ENCODE measurements at regions not wholly inside any gene's neighbourhood (a gene's known extent, or its start where the extent isn't known, plus 50 kb on each side); places are given as distances from the start of the nearest gene placed in this dataset.

DNA sequence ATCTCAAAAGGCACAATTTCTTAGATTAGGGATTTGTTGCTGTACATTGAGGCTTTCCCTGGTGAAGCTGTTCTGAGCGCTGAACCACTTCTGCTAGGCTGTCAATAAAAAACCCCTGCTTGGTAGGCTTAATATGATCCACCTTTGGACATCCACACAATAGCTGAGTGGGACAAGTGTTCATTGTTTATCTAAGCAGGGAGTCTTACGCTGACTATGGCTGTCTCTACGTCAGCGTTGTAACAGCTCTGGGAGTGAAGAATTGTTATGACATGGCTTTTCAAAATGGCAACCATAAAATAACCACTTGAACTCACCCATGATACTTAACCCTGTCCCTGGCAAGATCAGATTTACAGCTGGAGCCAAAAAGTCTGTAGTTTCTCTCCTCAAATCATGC is 111.5 kb upstream of the SULT1C3 start:
- no peak overlapping the region for H3K4me3 ChIP-seq
- H3K9me3 ChIP-seq, result no peaks in the 10 kb centered on the region
- no peak for DNase-seq (ENCODE audit: extremely low spot score in 2 of 2)
- intact Hi-C loops (cut with DNase I), result no loop called here
- no peaks in the 10 kb centered on the region for H3K36me3 ChIP-seq
- no peak for TF ChIP-seq POLR2AphosphoS5 (IDR thresholded peaks at IDR 0.05; ENCODE audit: insufficient read depth in 1 of 2, low read depth in 1 of 2)
- no peak for TF ChIP-seq POLR2A (IDR thresholded peaks at IDR 0.05)
- TF ChIP-seq, protein P1, sequence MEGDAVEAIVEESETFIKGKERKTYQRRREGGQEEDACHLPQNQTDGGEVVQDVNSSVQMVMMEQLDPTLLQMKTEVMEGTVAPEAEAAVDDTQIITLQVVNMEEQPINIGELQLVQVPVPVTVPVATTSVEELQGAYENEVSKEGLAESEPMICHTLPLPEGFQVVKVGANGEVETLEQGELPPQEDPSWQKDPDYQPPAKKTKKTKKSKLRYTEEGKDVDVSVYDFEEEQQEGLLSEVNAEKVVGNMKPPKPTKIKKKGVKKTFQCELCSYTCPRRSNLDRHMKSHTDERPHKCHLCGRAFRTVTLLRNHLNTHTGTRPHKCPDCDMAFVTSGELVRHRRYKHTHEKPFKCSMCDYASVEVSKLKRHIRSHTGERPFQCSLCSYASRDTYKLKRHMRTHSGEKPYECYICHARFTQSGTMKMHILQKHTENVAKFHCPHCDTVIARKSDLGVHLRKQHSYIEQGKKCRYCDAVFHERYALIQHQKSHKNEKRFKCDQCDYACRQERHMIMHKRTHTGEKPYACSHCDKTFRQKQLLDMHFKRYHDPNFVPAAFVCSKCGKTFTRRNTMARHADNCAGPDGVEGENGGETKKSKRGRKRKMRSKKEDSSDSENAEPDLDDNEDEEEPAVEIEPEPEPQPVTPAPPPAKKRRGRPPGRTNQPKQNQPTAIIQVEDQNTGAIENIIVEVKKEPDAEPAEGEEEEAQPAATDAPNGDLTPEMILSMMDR (IDR thresholded peaks at IDR 0.05), result no peak
- H3K27me3 ChIP-seq, result no peaks in the 10 kb centered on the region
- H3K4me1 ChIP-seq, result no peaks in the 10 kb centered on the region
- H3K27ac ChIP-seq, result no peak overlapping the region

DNA sequence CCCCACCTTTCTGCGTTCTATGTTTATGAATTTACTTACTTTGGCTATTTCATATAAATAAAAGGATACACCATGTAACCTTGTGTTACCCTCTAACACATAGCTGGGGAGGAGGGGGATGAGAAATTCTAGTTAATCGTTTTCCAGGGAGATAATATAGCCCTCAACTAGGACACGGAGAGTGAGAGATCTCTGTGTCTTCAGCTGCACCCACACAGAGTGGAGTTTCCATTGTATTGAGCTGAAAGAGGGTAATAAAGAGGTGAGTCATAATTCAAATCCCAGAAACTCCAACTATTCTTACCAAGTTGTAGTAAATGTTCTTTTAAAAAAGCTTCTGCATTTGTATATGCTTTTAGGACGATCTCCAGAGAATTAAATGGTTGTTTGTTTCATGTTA is 110.1 kb upstream of the SULT1C3 start:
- H3K27me3 ChIP-seq, result no peaks in the 10 kb centered on the region
- DNase-seq (ENCODE audit: extremely low spot score in 2 of 2), result no peak
- H3K4me3 ChIP-seq, result no peak overlapping the region
- TF ChIP-seq, protein P1 (IDR thresholded peaks at IDR 0.05), result no peak
- TF ChIP-seq POLR2A (IDR thresholded peaks at IDR 0.05) (no peak), POLR2AphosphoS5 (IDR thresholded peaks at IDR 0.05; ENCODE audit: insufficient read depth in 1 of 2, low read depth in 1 of 2) (no peak)
- H3K4me1 ChIP-seq, result no peaks in the 10 kb centered on the region
- no peak overlapping the region for H3K27ac ChIP-seq
- H3K9me3 ChIP-seq, result no peaks in the 10 kb centered on the region
- H3K36me3 ChIP-seq, result no peaks in the 10 kb centered on the region
- intact Hi-C loops (cut with DNase I), result no loop called here

DNA sequence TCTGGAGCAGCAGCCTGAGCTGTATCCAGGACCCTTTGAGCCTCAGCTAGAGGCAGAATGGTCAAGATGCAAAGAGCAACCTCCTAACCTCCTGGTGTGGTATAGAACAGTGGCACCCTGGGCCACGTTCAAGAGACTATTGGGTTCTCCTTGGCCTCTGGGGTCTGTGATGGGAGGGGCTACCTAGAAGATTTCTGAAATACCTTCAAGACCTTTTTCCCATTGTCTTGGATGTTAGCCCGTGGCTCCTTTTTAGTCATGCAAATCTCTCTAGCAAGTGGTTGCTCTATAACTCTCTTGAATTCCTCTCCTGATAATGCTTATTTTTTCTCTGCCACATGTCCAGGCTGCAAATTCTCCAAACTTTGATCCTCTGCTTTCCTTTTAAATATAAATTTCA is 106.3 kb upstream of the SULT1C3 start:
- H3K27ac ChIP-seq, result no peak overlapping the region
- H3K4me3 ChIP-seq, result no peak overlapping the region
- TF ChIP-seq POLR2A (IDR thresholded peaks at IDR 0.05) (no peak), POLR2AphosphoS5 (IDR thresholded peaks at IDR 0.05; ENCODE audit: insufficient read depth in 1 of 2, low read depth in 1 of 2) (no peak)
- TF ChIP-seq, protein P1 (IDR thresholded peaks at IDR 0.05), result no peak
- H3K27me3 ChIP-seq, result no peaks in the 10 kb centered on the region
- no peaks in the 10 kb centered on the region for H3K4me1 ChIP-seq
- no peak for DNase-seq (ENCODE audit: extremely low spot score in 2 of 2)
- no peaks in the 10 kb centered on the region for H3K36me3 ChIP-seq
- intact Hi-C loops (cut with DNase I), result no loop called here
- H3K9me3 ChIP-seq, result no peaks in the 10 kb centered on the region

DNA sequence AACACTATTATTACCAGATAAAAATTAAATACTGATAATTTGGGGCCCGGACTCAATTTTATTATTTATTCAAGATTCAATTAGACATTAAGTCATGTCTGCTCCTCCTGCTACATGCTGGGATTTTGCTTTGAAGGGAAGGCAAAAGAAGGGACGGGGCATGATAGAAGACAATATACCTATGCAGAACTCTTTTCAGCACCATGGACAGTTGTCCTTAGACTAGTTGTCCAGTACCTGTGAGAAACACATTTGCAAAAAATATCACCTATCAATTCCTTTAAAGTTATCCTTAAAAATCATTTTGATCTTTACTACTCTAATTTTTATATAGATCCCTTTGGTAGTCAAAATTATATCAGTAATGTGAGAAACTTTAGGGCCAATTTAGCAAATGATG is 100.2 kb upstream of the SULT1C3 start:
- no peaks in the 10 kb centered on the region for H3K9me3 ChIP-seq
- intact Hi-C loops (cut with DNase I), result no loop called here
- H3K36me3 ChIP-seq, result no peaks in the 10 kb centered on the region
- no peak overlapping the region for H3K27ac ChIP-seq
- H3K27me3 ChIP-seq, result no peaks in the 10 kb centered on the region
- H3K4me1 ChIP-seq, result no peaks in the 10 kb centered on the region
- TF ChIP-seq POLR2AphosphoS5 (IDR thresholded peaks at IDR 0.05; ENCODE audit: insufficient read depth in 1 of 2, low read depth in 1 of 2), result no peak
- no peak for TF ChIP-seq POLR2A (IDR thresholded peaks at IDR 0.05)
- TF ChIP-seq, protein P1 (IDR thresholded peaks at IDR 0.05), result no peak
- no peak for DNase-seq (ENCODE audit: extremely low spot score in 2 of 2)
- H3K4me3 ChIP-seq, result no peak overlapping the region

DNA sequence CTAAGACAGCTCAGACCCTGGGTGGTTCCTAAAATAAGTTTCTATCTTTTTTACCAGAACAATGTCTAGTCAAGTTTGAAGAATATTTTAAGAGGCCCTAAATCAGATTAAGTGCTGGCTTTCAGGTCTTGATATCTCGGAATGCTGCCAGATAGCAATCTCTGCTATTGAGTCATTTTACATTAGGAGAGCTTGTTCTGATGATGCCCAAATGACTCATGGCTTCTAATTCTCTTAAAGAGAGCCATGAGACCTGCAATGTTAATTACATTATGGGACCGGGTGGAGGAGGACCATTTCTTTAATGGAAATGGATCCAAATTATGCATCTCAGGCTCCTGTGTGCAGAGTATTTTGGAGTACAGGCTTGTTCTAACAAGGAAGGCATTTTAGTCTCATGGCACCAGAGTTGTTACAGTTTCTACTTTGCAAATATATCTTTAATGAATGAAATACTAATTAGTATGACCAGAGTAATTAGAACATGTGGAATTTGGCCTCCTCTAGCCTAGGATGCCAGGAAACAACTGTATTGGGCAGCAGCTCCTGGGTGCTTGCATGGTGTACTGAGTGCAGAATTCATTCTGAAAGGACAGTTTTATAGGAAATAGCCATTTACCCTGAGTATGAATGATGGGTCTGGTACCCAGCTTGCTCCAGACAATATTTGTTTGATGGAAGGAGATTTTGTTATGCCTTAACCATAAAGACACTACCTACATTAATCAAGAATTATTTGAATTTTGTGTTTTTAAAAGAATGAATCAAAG is 94.0 kb upstream of the SULT1C3 start:
- Histone ChIP-seq H3K9me3 (no peaks in the 10 kb centered on the region), H3K4me3 (no peak overlapping the region), H3K27me3 (no peaks in the 10 kb centered on the region), H3K4me1 (no peaks in the 10 kb centered on the region), H3K27ac (no peak overlapping the region), H3K36me3 (no peaks in the 10 kb centered on the region)
- intact Hi-C loops (cut with DNase I), result no loop called here
- TF ChIP-seq, protein P1 (IDR thresholded peaks at IDR 0.05), result no peak
- no peak for DNase-seq (ENCODE audit: extremely low spot score in 2 of 2)

All from vagina (tissue), 2 donors.